ENCODE measurements at regions not wholly inside any gene's neighbourhood (a gene's known extent, or its start where the extent isn't known, plus 50 kb on each side); places are given as distances from the start of the nearest gene placed in this dataset.
"Not testable (repeated sequence)": the region's sequence is repeated elsewhere in the genome, so short reads cannot be mapped to it uniquely, and the experiment has no call there.

- no peak for DNase-seq
These were observed 435.4 kb upstream of the GRAMD2B start for GRCh38 chr5:125987677-125988255.

DNA sequence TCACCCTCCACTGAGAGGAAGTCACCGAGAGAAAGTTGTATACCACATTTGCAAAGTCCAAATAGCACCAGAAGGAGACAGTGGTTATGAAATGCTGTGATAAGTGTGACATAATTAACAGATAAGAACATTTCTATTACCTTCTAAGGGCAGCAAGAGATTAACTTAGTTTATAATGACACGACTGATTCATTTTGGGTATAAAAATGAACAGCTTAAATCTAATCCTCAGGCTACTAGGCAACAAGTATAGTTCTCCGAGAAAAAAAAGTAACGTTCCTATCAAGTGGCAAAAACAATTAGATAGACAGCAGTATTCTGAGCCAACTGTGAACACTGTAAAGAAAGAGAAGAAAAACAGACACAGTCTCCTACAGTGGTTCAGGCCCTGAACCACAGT is 431.2 kb upstream of the GRAMD2B start:
- DNase-seq, result no peak

- not testable (repeated sequence) for DNase-seq
These were observed 423.8 kb upstream of the GRAMD2B start for GRCh38 chr5:125999271-126000030.

GRCh38 chr5:126000507-126000906 is 422.7 kb upstream of the GRAMD2B start:
- no peak for DNase-seq

DNA sequence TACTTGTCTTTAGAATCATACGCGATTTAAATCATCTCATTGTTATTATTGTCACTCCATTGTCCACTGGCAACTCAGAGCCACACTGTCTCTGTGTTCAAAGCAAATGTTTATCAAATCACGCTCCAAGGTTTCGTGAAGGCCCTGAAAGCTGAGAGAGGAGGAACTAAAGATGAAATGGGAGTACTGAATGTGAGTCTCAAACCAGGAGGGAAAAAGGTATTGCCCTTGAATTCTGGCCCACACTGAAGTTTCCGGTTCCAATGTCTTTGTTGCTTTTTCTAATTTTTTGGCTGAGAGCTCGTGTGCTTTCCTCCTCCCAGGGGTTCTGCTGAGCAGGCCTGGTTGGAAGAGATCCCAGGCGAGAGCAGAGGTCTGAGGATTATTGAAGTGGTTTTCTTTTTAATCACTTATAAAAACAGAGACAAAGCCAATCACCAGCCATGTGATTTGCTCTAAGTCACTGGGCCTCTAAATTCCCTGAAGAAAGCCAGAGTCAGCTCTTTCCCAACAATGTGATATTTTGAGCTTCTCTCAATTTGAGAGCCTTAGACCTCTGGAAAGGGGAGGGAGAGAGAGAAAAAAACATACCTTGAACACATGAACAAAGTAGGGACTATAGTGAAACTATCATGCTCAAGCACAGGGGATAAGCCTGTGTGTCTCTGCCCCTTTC is 420.8 kb upstream of the GRAMD2B start:
- no peak for DNase-seq

- no peak for DNase-seq
These were observed 419.9 kb upstream of the GRAMD2B start for GRCh38 chr5:126003309-126003708.

- DNase-seq, result no peak
These were observed 418.6 kb upstream of the GRAMD2B start for GRCh38 chr5:126004636-126005035.

DNA sequence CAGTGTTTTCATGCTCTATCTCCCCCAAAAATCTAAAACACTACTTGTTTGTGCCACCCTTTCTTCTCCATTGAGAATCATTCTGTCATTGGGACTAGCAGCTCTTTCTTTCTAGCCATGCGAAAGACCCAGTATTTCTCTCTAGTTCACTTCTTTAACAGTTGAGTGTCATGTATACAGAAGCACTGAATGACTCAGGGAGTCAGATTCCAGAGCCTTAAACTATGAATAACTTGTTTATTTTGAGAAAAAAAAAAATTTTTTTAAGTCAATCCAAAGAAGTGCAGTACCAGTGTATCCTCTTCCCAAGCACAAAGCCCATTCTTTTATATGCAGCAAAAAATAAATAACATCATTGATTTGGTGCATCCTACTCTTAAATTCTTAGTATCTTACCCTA is 415.4 kb upstream of the GRAMD2B start:
- no peak for DNase-seq

GRCh38 chr5:126009566-126009965 is 413.6 kb upstream of the GRAMD2B start:
- DNase-seq, result no peak

GRCh38 chr5:126011526-126011925 is 411.7 kb upstream of the GRAMD2B start:
- not testable (repeated sequence) for DNase-seq

DNA sequence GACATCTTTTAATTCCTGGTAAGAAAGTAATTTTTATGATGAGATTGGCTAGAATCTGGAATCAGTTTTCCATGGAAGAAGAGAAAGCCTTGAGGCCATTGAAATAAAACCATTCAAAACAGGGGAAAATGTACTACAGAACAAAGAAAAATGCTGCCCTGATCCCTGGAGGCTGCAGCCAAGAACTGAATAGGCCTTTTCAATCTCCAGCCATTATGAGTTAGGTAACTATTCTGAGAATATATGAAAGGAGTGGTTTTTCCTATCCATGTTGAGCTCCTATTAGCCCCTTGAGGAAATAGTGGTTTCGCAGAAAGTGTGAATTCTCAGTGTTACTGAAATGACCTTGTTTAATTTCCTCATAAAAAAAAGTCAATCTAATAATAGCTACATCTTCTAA is 408.5 kb upstream of the GRAMD2B start:
- no peak for DNase-seq

GRCh38 chr5:126015235-126016181 is 407.7 kb upstream of the GRAMD2B start:
- no peak for DNase-seq

- DNase-seq, result no peak
These were observed 407.0 kb upstream of the GRAMD2B start for GRCh38 chr5:126016256-126016655.

GRCh38 chr5:126017096-126017495 is 406.1 kb upstream of the GRAMD2B start:
- no peak for DNase-seq

- no peak for DNase-seq
These were observed 402.4 kb upstream of the GRAMD2B start for GRCh38 chr5:126020770-126021169.

- DNase-seq, result no peak
These were observed 399.2 kb upstream of the GRAMD2B start for GRCh38 chr5:126023994-126024441.

DNA sequence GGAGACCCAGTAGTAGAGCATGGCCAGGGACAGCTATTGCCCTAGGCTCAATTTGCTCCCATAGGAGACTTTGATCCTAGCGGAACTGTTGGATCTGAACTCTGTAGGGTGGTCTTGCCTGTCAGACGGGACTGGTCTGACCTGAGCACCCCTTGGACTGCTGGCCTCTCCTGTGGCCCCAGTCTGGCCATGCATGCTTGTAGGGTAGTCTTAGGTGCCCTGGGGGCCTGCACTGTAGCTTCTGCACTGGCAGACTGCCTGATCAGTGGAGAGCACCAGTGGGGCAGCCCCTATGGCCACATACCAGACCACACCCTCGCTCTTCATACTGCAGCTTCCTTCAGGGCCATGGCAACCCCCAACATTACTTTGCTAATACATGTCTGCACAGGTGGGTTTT is 396.1 kb upstream of the GRAMD2B start:
- no peak for DNase-seq

- no peak for DNase-seq
These were observed 395.6 kb upstream of the GRAMD2B start for GRCh38 chr5:126027652-126028051.

GRCh38 chr5:126028336-126028735 is 394.9 kb upstream of the GRAMD2B start:
- no peak for DNase-seq

GRCh38 chr5:126029282-126029681 is 393.9 kb upstream of the GRAMD2B start:
- not testable (repeated sequence) for DNase-seq

- no peak for DNase-seq
These were observed 392.5 kb upstream of the GRAMD2B start for GRCh38 chr5:126030698-126031097.

DNA sequence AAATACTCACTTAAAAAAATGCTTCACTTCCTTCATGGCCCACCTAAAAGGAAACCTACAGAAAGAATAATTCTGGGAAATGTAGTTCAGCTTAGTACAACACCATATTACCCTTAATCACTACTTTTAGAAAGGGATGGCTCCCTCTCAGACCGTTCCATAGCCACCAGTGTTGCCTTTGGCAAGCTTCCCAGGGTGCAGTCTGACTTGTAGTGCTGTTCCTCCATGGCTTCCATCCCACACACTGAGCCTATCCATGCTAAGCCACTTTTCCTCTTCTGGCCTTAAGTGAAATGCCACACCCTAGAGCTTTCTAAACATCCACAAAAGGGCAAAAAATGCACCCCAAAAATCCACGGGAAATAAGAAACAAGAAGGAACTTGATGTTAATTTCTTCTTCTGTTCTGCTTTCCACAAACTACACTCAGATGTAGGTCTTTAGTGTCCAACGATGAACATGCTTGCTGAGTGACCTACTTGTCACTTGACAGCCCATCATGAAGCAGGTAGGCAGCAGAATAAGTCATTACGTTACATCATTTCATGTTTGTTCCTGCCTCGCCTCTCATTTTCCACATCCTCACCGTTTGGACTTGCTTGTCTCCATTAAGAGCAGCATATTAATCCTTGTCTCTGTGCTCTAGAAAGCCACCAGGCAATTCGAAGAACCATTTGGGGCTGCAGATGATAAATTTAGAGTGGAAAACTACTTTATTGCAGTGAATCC is 391.1 kb upstream of the GRAMD2B start:
- no peak for DNase-seq
